ENCODE measurements at regions not wholly inside any gene's neighbourhood (a gene's known extent, or its start where the extent isn't known, plus 50 kb on each side); places are given as distances from the start of the nearest gene placed in this dataset.
"Not testable (repeated sequence)": the region's sequence is repeated elsewhere in the genome, so short reads cannot be mapped to it uniquely, and the experiment has no call there.

GRCh38 chr13:59277106-59277505 lies 886.6 kb downstream of the DIAPH3 start:
- Mint-ChIP-seq H3K36me3 (ENCODE audit: low read depth) (no peaks in the 10 kb centered on the region), H3K27me3 (peaks cover 3% of the 10 kb centered on the region), H3K4me3 (no peak overlapping the region), H3K9me3 (no peaks in the 10 kb centered on the region), H3K27ac (no peak overlapping the region), H3K4me1 (ENCODE audit: low read depth) (no peaks in the 10 kb centered on the region)
- TF ChIP-seq, protein P1, sequence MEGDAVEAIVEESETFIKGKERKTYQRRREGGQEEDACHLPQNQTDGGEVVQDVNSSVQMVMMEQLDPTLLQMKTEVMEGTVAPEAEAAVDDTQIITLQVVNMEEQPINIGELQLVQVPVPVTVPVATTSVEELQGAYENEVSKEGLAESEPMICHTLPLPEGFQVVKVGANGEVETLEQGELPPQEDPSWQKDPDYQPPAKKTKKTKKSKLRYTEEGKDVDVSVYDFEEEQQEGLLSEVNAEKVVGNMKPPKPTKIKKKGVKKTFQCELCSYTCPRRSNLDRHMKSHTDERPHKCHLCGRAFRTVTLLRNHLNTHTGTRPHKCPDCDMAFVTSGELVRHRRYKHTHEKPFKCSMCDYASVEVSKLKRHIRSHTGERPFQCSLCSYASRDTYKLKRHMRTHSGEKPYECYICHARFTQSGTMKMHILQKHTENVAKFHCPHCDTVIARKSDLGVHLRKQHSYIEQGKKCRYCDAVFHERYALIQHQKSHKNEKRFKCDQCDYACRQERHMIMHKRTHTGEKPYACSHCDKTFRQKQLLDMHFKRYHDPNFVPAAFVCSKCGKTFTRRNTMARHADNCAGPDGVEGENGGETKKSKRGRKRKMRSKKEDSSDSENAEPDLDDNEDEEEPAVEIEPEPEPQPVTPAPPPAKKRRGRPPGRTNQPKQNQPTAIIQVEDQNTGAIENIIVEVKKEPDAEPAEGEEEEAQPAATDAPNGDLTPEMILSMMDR (IDR thresholded peaks at IDR 0.05) = no peak
- DNase-seq (no peak), ATAC-seq (no peak)
- CTCF ChIA-PET = no interaction called here
- POLR2A ChIA-PET = no interaction called here
- intact Hi-C loops (cut with micrococcal nuclease) = no loop called here

DNA sequence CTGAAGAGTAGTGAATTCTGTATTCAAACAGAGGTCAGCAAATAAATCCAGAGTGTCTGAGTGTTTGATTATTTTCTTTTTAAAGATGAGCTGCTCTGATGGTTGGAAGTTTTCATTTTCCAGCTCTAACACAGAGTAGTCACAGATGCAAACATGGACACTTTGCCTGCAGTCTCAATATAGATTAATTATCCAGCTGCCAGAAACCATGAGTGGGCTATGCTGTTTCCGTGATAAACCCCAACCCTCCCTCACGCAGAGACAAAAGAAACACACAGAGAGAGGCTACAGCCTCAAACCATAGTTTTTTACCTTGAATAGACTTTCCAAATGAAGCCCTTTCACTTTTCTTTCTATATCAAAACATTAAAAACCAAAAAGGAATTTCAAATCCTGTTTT lies 884.7 kb downstream of the DIAPH3 start:
- CTCF ChIA-PET = no interaction called here
- Mint-ChIP-seq H3K9me3 (no peaks in the 10 kb centered on the region), H3K4me3 (no peak overlapping the region), H3K27ac (no peak overlapping the region), H3K27me3 (peaks cover 4% of the 10 kb centered on the region), H3K36me3 (ENCODE audit: low read depth) (no peaks in the 10 kb centered on the region), H3K4me1 (ENCODE audit: low read depth) (no peaks in the 10 kb centered on the region)
- DNase-seq (no peak), ATAC-seq (no peak)
- POLR2A ChIA-PET = no interaction called here
- TF ChIP-seq, protein P1 (IDR thresholded peaks at IDR 0.05) = no peak
- intact Hi-C loops (cut with micrococcal nuclease) = no loop called here

GRCh38 chr13:59279576-59279975 lies 884.2 kb downstream of the DIAPH3 start:
- ChIA-PET CTCF (no interaction called here), POLR2A (no interaction called here)
- ATAC-seq (no peak), DNase-seq (no peak)
- peaks cover 4% of the 10 kb centered on the region for H3K27me3 Mint-ChIP-seq
- no peaks in the 10 kb centered on the region for H3K36me3 Mint-ChIP-seq (ENCODE audit: low read depth)
- H3K27ac Mint-ChIP-seq = no peak overlapping the region
- TF ChIP-seq, protein P1 (IDR thresholded peaks at IDR 0.05) = no peak
- H3K9me3 Mint-ChIP-seq = no peaks in the 10 kb centered on the region
- no peak overlapping the region for H3K4me3 Mint-ChIP-seq
- no peaks in the 10 kb centered on the region for H3K4me1 Mint-ChIP-seq (ENCODE audit: low read depth)
- intact Hi-C loops (cut with micrococcal nuclease) = no loop called here

DNA sequence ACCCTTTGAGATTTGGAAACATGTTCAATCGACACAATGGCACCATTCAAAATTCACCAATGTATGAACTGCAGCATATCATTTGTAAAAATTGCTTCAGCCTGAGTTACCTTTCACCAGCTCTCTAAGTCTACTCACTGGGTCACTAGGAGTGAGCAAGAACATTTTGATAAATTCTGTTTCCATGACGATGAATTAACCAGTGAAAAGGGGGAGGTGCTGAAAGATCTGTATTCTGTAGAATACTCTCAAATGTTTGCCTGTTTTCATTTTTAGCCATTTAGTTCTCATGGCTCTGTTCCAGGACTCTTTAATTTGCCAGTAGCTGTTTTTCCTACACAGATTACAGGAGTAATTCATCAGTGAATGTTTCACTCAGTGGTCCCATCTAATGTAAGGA lies 883.4 kb downstream of the DIAPH3 start:
- ChIA-PET CTCF (no interaction called here), POLR2A (no interaction called here)
- H3K9me3 Mint-ChIP-seq = no peaks in the 10 kb centered on the region
- intact Hi-C loops (cut with micrococcal nuclease) = no loop called here
- H3K27me3 Mint-ChIP-seq = peaks cover 4% of the 10 kb centered on the region
- H3K36me3 Mint-ChIP-seq (ENCODE audit: low read depth) = no peaks in the 10 kb centered on the region
- H3K4me3 Mint-ChIP-seq = no peak overlapping the region
- no peak for DNase-seq
- ATAC-seq = no peak
- H3K4me1 Mint-ChIP-seq (ENCODE audit: low read depth) = no peaks in the 10 kb centered on the region
- TF ChIP-seq, protein P1 (IDR thresholded peaks at IDR 0.05) = no peak
- H3K27ac Mint-ChIP-seq = no peak overlapping the region

- DNase-seq (no peak), ATAC-seq (no peak)
- POLR2A ChIA-PET = no interaction called here
- intact Hi-C loops (cut with micrococcal nuclease) = no loop called here
- H3K9me3 Mint-ChIP-seq = no peaks in the 10 kb centered on the region
- no peaks in the 10 kb centered on the region for H3K36me3 Mint-ChIP-seq (ENCODE audit: low read depth)
- no peak overlapping the region for H3K27ac Mint-ChIP-seq
- peaks cover 4% of the 10 kb centered on the region for H3K27me3 Mint-ChIP-seq
- no peaks in the 10 kb centered on the region for H3K4me1 Mint-ChIP-seq (ENCODE audit: low read depth)
- no peak overlapping the region for H3K4me3 Mint-ChIP-seq
- CTCF ChIA-PET = no interaction called here
- TF ChIP-seq, protein P1 (IDR thresholded peaks at IDR 0.05) = no peak
These were observed 882.3 kb downstream of the DIAPH3 start for GRCh38 chr13:59281453-59281852.

GRCh38 chr13:59292240-59292639 lies 871.5 kb downstream of the DIAPH3 start:
- H3K4me1 Mint-ChIP-seq (ENCODE audit: low read depth); H3K27me3 Mint-ChIP-seq; H3K36me3 Mint-ChIP-seq (ENCODE audit: low read depth); intact Hi-C loops (cut with micrococcal nuclease); H3K9me3 Mint-ChIP-seq; H3K27ac Mint-ChIP-seq; CTCF ChIA-PET; DNase-seq; POLR2A ChIA-PET; ATAC-seq; H3K4me3 Mint-ChIP-seq: not testable (repeated sequence)

Data from activated CD8-positive, alpha-beta T cell treated with anti-CD3 and anti-CD28 coated beads for 36 hours (primary cell).